HG02610 (cell line): ENCODE measurements at regions not wholly inside any gene's neighbourhood (a gene's known extent, or its start where the extent isn't known, plus 50 kb on each side); places are given as distances from the start of the nearest gene placed in this dataset.
"Not testable (repeated sequence)": the region's sequence is repeated elsewhere in the genome, so short reads cannot be mapped to it uniquely, and the experiment has no call there.

Experiments
- ATAC-seq: cut with Tn5 transposase; IDR thresholded peaks from one replicate; pipeline ENCODE4 v1.9.1; 2021; ENCODE audit warnings: mild to moderate bottlenecking, moderate library complexity; ENCODE audit not compliant: unreplicated experiment

DNA sequence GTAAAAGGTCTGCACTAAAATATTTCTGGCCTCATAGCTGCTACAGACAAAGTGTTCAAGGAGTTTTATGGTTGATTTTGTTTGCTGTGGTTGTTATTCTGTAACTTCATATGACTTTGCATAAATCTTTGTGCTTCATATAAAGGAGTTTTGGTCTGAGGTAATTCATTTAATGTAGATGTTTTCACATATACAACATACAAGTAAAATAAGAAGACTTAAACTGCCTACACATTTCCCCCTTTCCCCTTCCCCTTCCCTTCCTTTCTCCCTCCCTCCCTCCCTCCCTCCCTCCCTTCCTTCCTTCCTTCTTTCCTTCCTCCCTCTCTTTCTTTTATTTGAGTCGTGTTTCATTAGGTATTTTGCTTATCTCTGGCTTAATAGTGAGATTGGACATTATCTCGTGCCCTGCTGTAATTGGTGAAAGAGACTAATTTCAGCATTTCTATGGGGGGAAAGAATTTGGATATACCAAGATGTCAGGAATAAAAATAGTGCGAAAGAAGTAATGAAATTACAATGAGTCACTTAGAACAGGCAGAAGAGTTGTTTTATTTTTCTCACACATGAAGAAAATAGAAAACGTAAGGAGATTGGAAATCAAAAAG, 144.9 kb upstream of the MAD2L1 start:
- no peak for ATAC-seq

DNA sequence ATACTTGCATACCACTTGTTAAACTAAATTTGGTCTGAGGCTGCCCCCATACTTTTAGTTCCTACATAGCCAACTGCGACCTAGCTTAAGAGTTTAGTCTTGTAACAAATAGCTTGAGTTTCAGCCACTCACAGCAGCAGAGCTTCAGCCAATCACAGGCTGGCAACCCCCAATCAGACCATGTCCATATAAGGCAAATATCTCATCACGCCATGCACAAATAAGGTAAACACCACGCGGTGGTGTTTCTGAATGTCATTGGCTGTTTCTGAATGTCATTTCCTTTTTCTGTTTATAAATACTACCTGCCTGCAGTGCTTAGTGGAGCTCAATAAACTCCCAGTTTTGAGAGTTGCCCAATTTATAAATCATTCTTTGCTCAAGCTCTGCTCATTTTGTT, 143.1 kb upstream of the MAD2L1 start:
- ATAC-seq = no peak

DNA sequence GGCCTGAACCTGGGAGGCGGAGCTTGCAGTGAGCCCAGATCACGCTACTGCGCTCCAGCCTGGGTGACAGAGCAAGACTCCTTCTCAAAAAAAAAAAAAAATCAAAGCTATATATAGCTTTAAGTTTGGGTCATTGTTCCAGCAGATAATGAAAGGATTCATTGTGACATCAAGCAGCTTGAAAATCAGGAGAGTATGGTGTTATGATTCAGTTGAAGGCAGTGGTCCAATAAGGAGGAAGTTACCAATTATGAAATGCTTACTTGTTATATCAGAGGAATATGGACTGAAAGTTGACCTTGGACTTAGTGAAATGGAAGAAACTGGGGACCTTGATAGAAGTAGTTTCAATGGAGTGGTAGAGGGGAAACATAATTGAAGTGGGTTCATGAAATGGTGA, 140.4 kb upstream of the MAD2L1 start:
- no peak for ATAC-seq

DNA sequence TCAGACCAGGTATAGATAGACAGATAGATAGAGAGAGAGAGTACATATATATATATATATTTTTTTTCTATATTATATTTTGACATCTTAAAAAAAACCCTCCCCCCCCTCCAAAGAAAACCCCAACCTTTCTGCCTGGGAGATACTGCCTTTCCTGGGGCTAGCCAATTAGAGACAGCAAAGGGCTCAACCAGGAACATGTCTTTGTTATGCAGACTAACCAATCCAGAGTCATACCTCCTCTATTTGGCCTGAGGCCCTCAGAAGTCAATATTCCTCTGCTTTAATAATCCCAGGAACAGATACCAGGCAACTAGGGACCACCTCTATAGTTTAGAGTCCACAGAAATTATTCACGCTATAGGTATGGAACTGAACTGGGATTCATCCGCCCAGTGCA, 135.6 kb upstream of the MAD2L1 start:
- no peak for ATAC-seq

DNA sequence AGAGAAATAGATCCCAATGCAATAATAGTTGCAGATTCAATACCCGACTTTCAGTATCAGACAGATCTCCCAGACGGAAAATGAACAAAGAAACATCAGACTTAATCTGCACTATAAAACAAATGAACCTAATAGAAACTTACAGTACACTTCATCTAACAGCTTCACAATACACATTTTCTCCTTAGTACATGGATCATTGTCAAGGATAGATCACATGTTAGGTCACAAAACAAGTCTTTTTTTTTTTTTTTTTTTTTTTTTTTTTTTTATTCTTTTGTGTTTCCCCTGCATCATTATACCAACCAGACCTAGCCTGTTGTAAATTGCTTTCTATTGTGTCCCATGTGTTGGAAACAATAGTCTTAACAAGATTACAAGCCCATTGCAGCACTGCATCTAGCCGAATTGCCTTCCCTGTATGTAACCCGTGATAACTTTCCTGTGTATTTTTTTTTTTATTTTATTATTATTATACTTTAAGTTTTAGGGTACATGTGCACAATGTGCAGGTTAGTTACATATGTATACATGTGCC, 134.0 kb upstream of the MAD2L1 start:
- ATAC-seq = not testable (repeated sequence)

DNA sequence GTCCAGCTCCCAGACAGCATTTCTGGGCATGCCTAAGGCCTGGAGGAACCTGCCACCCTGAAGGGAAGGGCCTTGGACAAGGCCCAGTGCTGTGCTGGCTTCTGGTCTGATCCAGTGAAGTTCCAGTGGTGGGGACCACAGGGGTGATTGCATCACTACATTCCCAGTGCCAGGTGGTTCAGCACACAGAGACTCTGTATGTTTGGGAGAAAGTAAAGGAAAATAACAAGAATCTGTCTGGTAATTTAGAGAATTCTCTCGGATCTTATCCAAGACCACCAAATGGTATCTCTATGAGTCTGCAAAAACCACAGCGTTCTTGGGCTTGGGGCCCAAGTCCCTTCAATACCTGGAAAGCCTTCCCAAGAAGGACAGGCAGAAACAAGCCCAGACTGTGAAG, 131.8 kb upstream of the MAD2L1 start:
- ATAC-seq = no peak

DNA sequence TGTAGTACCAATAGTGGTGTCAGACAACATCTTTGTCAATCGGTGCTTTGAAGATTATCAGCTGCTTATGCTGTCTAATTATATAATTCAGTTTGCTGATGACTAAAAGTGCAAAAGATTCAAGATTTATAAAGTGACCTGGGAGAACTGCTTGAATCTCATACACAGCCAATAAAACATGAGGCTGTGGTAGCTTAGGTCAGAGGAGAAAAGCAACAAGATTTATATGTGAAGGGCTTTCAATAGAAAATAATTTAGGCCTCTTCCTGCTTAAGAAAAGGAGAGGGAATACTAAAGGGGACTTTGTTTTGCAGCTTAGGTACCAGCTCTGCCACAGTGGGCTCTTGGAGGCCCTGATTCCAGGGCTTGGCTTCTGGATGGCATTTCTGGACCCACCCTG, 111.0 kb upstream of the MAD2L1 start:
- no peak for ATAC-seq

DNA sequence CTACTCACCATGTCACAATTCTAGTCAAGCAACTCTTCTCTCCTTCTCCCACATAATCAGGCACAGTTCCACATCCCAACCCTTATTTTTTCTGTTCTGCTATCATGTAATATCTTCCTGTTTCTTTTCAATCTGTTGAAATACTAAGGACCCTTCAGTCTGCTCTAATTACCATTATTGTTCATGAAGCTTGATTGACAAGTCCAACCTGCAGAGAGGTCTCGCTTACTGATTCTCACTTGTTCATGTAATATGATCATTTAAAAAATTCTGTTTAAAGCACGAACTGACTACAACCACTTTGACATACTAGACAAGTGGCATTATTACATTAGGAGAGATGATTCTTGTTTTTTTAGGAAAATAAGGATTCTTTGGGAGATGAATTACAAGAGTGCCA, 108.6 kb upstream of the MAD2L1 start:
- ATAC-seq = no peak

DNA sequence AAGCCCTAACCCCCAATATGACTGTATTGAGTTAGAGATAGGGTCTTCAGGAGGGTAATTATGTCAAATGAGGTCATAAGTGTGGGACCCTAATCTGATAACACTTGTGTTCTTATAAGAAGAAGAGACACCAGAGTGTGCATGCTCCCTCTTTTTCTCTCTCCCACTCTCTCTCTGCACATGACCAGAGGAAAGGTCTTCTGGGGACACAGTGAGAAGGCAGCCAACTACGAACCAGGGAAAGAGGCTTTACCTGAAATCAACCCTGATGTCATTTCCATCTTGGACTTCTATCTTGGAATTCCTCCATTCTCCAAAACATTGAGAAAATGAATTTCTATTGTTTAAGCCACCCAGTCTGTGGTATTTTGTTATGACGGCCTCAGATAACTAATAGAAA, 97.2 kb upstream of the MAD2L1 start:
- ATAC-seq = no peak

DNA sequence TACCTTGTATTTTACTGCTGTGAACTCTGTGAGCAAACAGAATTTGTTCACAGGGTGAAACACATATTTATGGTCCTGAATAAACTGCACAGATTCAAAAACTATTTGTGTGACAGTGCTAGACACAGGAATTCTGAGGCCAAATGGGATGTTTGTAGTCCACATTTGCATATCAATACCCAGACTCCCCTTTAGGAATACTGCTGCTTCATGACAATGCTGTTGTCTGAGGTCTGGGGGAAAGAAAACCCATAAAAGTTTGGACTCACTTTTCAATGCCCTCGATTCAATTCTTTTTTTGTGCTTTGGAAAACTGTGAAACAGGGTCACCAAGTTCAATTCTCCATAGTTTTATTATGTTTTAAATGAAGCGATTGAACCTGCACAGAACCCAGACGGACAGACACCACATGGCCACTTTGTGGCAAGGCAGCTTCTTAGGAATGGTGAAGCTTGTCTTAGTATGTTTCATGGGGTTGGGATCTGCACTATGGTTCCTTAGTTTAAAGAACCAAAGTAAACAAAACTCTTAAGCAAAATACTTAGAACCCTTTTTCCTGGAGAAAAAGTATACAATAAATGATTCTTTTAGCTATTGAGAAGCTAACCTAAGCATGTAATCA, 92.3 kb upstream of the MAD2L1 start:
- no peak for ATAC-seq

DNA sequence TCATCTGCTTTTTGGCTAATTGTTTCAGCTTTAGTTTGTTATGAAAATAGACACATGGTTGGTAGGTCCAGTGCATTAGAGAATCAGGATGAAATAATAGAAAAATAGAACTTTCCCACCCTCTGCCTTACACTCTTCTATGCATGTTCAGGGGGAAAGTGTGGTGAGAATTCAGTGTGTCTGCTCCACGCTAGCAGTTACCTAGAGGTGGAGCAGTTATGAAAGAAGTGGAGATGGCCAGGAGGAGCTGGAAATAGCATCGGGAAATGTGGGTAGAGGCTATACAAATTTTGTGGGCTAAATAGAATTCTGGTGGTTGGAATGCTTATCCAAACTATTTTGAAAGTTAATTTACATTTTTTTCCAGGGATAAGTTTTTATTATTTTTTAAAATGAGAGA, 91.4 kb upstream of the MAD2L1 start:
- no peak for ATAC-seq

DNA sequence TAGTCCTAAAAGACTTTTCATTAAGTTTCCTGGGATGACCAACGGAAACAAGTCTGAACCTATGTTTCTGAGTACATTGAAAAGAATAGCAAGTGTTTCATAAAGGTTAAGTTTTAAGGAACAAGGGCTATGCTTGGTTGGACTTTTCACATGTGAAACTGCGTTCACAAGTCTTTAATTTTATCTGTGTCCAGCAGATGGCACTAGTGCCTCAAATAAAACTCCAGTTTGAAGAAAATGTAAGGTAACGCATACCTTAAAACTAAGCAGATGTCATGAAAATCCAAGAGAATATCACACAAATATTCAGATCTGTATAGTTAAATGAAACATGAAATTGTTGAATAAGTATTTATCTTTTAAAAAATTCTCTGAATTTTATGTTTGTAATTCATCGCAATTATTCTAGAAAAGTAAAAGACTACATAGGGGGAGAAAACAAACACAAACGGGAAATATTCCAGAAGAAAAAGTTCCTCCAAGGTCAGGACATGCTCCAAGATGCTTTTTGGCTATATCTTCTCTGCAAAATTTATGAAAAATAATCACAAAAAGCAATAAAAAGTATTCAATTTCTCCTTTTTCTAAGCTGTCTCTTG, 89.6 kb upstream of the MAD2L1 start:
- peak; percentile 63 for ATAC-seq

DNA sequence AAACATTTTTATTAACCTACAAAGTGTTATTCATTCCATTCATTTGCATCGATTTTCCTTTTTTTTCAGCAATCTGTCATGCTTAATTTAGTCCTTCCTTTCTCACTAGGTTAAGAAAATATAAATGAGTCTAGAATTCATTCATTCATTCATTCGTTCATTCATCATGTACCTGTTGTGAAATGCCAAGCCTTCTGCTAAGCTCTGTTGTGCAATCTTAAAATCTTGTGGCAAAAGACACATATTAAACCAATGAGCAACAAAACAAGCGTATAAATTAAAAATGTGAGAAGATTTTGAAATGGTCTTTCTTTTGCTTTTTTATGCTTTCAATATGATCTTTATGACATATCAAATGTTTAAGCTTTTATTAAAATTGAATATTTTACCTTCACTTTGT, 88.6 kb upstream of the MAD2L1 start:
- ATAC-seq = no peak

DNA sequence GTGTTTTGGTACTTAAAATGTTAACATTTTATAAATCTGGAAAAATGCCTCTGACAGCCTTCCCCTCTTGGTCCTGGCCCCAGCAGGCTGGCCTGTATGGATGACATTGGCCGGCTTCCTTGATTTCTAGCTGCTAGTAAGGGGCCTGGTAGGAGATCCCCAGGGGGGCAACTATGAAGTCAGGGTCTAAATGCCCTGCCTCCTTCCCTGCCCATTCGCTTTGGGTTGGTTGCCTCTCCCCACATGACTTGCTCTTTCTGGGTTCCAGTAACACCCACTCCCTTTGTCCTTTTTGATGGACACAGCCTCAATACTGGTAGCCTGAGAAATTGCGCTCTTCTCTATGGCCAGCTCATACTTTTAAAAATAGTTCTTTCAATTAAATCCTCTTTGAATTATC, 78.0 kb upstream of the MAD2L1 start:
- no peak for ATAC-seq

DNA sequence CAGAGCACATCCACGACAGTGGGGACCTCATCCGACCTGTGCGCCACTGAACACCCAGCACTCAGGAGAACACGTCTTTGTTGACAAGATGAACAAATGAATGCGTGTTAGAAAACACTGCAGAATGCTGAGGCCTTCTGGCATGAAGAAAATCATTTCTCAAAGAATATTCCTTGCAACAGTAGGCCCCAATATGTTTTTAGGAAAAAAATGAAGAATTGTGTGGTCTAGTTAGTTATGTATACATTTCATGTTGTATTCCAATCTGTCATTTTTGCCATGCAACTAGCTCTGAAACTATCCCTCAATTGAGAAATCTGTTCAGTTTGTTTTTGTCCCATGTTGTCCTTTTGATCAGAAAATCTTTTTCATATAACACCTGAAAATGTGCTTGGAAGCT, 77.4 kb upstream of the MAD2L1 start:
- no peak for ATAC-seq

DNA sequence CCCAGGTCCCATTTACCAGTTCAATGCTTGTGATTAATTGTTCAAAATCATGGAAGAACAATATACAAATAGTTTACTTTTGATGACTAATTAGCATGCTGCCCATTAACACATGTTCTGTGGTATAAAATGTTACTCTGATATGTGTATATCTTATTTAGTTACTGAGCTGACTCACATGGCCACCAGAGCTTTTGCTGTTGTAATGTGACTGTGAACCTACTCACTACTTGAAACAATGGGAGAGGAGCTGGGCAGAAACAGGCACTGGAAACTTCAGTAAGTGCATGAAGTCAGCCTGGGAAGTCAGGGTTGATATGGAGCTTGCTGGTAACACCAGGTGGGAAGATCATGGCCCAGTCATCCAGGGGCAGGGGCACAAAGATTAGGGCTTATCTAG, 72.7 kb upstream of the MAD2L1 start:
- ATAC-seq = no peak

DNA sequence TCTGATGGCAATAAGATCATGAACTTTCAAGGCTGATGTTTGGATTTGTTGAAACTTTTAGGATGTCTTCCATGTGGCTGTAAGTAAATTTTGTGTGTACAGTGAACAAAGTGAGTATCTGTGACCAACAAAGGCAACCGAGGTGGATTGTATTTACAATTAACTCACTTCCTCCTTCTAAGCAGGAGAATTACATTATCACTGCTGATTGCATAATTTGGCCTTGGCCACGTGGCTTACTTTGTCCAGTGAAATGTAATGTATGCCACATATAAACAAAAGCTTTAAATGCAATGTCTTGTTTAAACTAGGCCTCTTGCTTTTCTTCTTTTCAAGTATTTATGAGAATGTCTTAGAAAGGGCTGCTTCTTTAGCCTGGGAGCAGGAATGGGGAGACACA, 66.3 kb upstream of the MAD2L1 start:
- ATAC-seq = no peak

DNA sequence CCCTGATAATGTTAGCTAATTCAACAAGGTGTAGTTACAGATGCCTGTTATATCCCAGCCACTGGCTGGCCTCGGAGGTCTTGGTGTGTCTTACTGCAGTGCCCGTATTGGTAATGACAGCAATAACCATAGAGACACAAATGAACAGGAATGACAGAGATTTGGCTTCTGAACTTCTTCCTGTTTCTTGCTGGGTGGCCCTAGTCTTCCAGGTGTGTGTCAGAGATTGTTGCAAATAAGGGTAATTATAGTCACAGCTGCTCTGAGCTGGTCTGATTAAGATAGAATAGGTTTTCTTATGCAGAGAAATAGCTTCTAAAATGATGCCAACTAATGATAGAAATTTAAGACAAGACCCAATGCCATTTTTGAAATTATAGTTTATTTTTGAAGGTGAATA, 64.1 kb upstream of the MAD2L1 start:
- ATAC-seq = no peak
